Heart left ventricle (tissue), 13 donors: ENCODE measurements at regions not wholly inside any gene's neighbourhood (a gene's known extent, or its start where the extent isn't known, plus 50 kb on each side); places are given as distances from the start of the nearest gene placed in this dataset.

Source experiments
- POLR2A ChIP-seq, 2 donors: fragments of 450-650 bp; IDR thresholded peaks; one replicate each; pipeline ENCODE4 v1.6.1; 2017; ENCODE audit warnings: antibody characterized with exemption in 2 of 2, mild to moderate bottlenecking in 2 of 2, moderate library complexity in 2 of 2
- TF ChIP-seq, protein P1 (sequence below), 12 donors: fragments of 200-600 bp; sonication (generic) in 4 of 12; IDR thresholded peaks; one replicate each; pipeline versions ENCODE4 v1.5.0 to v1.8.0; 2018 to 2022; ENCODE audit warnings: antibody characterized with exemption in 12 of 12, mild to moderate bottlenecking in 5 of 12
- donor health status: ischemic (EF 13 %, LVEDD 7.1; RV severe dilation, severe dysfunction).
- donor health status: DM: no; HTN: yes; CAD: no.
- donor health status: DM: no; HTN: no; CAD: no.
- donor health status: ischemic (EF 25% LVEDD 6.9; RV normal size, moderate dysfunction).
- donor health status: ischemic (EF 25% LVEDD 5.7; RV mildly dilated, moderate dysfunction).
- donor health status: ischemic (EF 35%, LVEDD 5.7; RV mildly dilated, moderate dysfunction).
- donor health status: nonischemic (EF 11% LVEDD 7.7; RV severe dilation, severe dysfunction).
- donor health status: DM: yes; HTN: yes; CAD: no.
- donor health status: PGD.
- donor health status: ischemic (EF 29% LVEDD 5.4; RV normal size, mild dysfunction).
- donor health status: nonischemic (EF 23%, LVEDD 6.1; RV moderate dilation, normal function).

GRCh38 chr18:75984853-75985252, 510.2 kb downstream of the ZNF516 start:
- TF ChIP-seq, protein P1, sequence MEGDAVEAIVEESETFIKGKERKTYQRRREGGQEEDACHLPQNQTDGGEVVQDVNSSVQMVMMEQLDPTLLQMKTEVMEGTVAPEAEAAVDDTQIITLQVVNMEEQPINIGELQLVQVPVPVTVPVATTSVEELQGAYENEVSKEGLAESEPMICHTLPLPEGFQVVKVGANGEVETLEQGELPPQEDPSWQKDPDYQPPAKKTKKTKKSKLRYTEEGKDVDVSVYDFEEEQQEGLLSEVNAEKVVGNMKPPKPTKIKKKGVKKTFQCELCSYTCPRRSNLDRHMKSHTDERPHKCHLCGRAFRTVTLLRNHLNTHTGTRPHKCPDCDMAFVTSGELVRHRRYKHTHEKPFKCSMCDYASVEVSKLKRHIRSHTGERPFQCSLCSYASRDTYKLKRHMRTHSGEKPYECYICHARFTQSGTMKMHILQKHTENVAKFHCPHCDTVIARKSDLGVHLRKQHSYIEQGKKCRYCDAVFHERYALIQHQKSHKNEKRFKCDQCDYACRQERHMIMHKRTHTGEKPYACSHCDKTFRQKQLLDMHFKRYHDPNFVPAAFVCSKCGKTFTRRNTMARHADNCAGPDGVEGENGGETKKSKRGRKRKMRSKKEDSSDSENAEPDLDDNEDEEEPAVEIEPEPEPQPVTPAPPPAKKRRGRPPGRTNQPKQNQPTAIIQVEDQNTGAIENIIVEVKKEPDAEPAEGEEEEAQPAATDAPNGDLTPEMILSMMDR (IDR thresholded peaks at IDR 0.05): no peak
- TF ChIP-seq POLR2A (IDR thresholded peaks at IDR 0.05): no peak
